Osteoblast (primary cell): ENCODE measurements at regions not wholly inside any gene's neighbourhood (a gene's known extent, or its start where the extent isn't known, plus 50 kb on each side); places are given as distances from the start of the nearest gene placed in this dataset.

Experiments
- DNase-seq: peaks from one replicate; pipeline ENCODE4 v3.0.0; 2011; ENCODE audit warnings: low spot score, mixed read lengths; ENCODE audit not compliant: insufficient read length; ENCODE audit errors: missing footprints
- H2AFZ ChIP-seq: 2 replicates; pipeline ENCODE4 v1.6.0; 2011; ENCODE audit warnings: mild to moderate bottlenecking, low read length
- H3K27ac ChIP-seq: 2 replicates; pipeline ENCODE4 v1.5.1; 2011; ENCODE audit warnings: mild to moderate bottlenecking, low read depth, low read length, moderate library complexity
- H3K27me3 ChIP-seq: 2 replicates; pipeline ENCODE4 v1.6.0; 2012; ENCODE audit warnings: mild to moderate bottlenecking, control low read depth, inconsistent platforms, low read length, moderate library complexity; ENCODE audit not compliant: insufficient read depth
- H3K36me3 ChIP-seq: 2 replicates; pipeline ENCODE4 v1.5.1; 2011; ENCODE audit warnings: mild to moderate bottlenecking, low read length, control low read depth, moderate library complexity; ENCODE audit not compliant: insufficient read depth
- H3K4me1 ChIP-seq: 2 replicates; pipeline ENCODE4 v1.5.1; 2011; ENCODE audit warnings: mild to moderate bottlenecking, low read length, control low read depth, moderate library complexity; ENCODE audit not compliant: insufficient read depth
- H3K4me2 ChIP-seq: 2 replicates; pipeline ENCODE4 v1.6.0; 2011; ENCODE audit warnings: mild to moderate bottlenecking, low read length; ENCODE audit not compliant: insufficient read depth
- H3K4me3 ChIP-seq: fragments of 200-600 bp; sonication (generic); 3 replicates; pipeline ENCODE4 v1.5.1; 2012; ENCODE audit warnings: mild to moderate bottlenecking, low read length, inconsistent platforms; ENCODE audit not compliant: insufficient read depth
- H3K79me2 ChIP-seq: 2 replicates; pipeline ENCODE4 v1.6.0; 2012; ENCODE audit warnings: mild to moderate bottlenecking, low read length, control low read depth, inconsistent platforms; ENCODE audit not compliant: insufficient read depth
- H3K9me3 ChIP-seq: 2 replicates; pipeline ENCODE4 v1.5.1; 2011; ENCODE audit warnings: low read depth, low read length, control low read depth
- H4K20me1 ChIP-seq: 2 replicates; pipeline ENCODE4 v1.6.0; 2012; ENCODE audit warnings: mild to moderate bottlenecking, low read length, control low read depth; ENCODE audit not compliant: insufficient read depth
- TF ChIP-seq, protein P1 (sequence below): IDR thresholded peaks from 2 replicates; pipeline ENCODE4 v1.5.1; 2011; ENCODE audit warnings: mild to moderate bottlenecking, low read depth, low read length, moderate library complexity; ENCODE audit errors: extremely low read depth

DNA sequence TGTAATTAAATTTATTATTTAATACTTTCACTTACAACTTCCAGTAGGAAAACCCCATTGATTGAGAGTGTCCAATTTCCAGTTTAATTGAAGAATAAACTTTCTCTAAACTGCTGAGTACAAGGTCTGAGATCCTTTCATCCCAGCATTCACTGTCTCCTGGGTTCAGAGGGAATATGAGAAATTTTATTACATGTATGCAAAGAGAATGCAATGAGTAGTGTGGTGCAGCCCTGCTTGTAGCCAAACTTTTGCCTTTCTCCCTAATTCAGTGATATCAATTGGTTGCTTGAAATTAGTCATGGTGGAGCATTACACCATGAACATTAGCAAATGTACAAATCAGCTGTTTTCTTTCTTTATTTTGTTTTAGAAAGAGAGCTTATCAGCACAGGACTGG, 780.6 kb upstream of the MDGA2 start:
- no peaks in the 10 kb centered on the region for H3K27me3 ChIP-seq
- H3K4me3 ChIP-seq, result no peak overlapping the region
- H3K4me1 ChIP-seq, result no peaks in the 10 kb centered on the region
- H3K9me3 ChIP-seq, result peaks cover 2% of the 10 kb centered on the region
- no peak overlapping the region for H3K27ac ChIP-seq
- no peak for DNase-seq
- H4K20me1 ChIP-seq, result no peaks in the 10 kb centered on the region
- H3K36me3 ChIP-seq, result no peaks in the 10 kb centered on the region
- TF ChIP-seq, protein P1, sequence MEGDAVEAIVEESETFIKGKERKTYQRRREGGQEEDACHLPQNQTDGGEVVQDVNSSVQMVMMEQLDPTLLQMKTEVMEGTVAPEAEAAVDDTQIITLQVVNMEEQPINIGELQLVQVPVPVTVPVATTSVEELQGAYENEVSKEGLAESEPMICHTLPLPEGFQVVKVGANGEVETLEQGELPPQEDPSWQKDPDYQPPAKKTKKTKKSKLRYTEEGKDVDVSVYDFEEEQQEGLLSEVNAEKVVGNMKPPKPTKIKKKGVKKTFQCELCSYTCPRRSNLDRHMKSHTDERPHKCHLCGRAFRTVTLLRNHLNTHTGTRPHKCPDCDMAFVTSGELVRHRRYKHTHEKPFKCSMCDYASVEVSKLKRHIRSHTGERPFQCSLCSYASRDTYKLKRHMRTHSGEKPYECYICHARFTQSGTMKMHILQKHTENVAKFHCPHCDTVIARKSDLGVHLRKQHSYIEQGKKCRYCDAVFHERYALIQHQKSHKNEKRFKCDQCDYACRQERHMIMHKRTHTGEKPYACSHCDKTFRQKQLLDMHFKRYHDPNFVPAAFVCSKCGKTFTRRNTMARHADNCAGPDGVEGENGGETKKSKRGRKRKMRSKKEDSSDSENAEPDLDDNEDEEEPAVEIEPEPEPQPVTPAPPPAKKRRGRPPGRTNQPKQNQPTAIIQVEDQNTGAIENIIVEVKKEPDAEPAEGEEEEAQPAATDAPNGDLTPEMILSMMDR, result no peak
- no peak overlapping the region for H2AFZ ChIP-seq
- no peak overlapping the region for H3K4me2 ChIP-seq
- no peaks in the 10 kb centered on the region for H3K79me2 ChIP-seq

DNA sequence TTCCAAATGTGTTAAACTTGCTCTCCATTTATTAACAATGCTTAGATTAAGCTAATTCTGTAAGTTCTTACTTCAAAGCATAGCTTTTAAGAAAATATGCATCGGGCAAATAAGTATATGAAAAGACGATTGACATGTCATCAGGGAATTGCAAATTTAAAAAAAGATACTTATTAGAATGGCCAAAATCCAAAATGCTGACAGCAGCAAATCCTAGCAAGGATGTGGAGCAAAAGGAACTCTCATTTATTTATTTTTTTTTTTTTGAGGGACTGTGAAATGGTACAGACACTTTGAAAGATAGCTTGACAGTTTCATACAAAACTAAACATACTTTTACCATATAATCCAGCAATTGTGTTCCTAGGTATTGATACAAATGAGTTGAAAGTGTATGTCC, 779.5 kb upstream of the MDGA2 start:
- H3K27me3 ChIP-seq, result no peaks in the 10 kb centered on the region
- H3K27ac ChIP-seq, result no peak overlapping the region
- peaks cover 2% of the 10 kb centered on the region for H3K9me3 ChIP-seq
- H3K4me3 ChIP-seq, result no peak overlapping the region
- H4K20me1 ChIP-seq, result no peaks in the 10 kb centered on the region
- no peak overlapping the region for H3K4me2 ChIP-seq
- H3K4me1 ChIP-seq, result no peaks in the 10 kb centered on the region
- H3K79me2 ChIP-seq, result no peaks in the 10 kb centered on the region
- no peak overlapping the region for H2AFZ ChIP-seq
- no peak for DNase-seq
- H3K36me3 ChIP-seq, result no peaks in the 10 kb centered on the region
- TF ChIP-seq, protein P1, result no peak

DNA sequence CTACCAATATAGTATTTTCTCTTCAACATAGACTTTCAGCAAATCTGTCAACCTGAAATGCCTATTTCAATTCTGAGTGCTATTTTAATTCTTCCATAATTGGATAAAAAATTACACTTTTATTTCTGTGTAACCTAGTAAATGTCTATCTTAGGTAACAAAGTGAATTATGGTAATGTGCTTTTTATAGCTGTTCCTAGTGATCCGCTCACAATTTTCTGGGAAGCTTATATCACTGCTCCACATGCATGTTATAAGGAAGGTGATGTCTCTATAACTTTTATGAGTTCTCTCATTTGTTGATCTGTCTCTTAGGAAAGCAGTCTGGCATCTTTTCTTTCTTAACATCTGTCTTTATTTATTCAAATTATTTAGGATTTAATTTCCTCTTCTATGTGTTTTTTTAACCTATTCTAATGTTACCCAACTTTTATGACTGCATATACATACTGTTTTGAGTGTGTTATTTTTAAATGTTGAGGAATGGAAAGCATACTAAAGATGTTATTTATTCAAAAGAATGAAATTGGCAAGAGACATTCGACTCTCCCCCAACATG, 777.1 kb upstream of the MDGA2 start:
- DNase-seq, result no peak
- H4K20me1 ChIP-seq, result no peaks in the 10 kb centered on the region
- TF ChIP-seq, protein P1, result no peak
- no peaks in the 10 kb centered on the region for H3K36me3 ChIP-seq
- H3K27ac ChIP-seq, result no peak overlapping the region
- H2AFZ ChIP-seq, result no peak overlapping the region
- no peak overlapping the region for H3K4me3 ChIP-seq
- no peaks in the 10 kb centered on the region for H3K27me3 ChIP-seq
- H3K4me2 ChIP-seq, result no peak overlapping the region
- no peaks in the 10 kb centered on the region for H3K79me2 ChIP-seq
- H3K4me1 ChIP-seq, result no peaks in the 10 kb centered on the region
- peaks cover 2% of the 10 kb centered on the region for H3K9me3 ChIP-seq

DNA sequence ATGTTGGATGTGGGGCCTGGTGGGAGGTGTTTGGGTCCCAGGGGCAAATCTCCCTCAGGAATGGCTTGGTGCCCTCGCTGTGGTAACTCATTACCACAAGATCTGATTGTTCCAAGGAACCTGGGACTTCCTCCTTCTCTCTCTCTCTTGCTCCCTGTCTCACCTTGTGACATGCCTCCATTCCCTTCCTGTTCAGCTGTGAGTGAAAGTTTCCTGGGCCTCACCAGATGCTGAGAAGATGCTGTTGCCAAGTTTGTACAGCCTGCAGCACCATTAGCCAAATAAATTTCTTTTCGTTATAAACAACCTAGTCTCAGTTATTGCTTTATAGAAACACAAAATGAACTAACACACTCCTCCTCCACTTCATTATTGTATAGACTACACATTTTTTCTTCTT, 759.8 kb upstream of the MDGA2 start:
- H3K4me2 ChIP-seq, result no peak overlapping the region
- no peak overlapping the region for H2AFZ ChIP-seq
- H3K79me2 ChIP-seq, result no peaks in the 10 kb centered on the region
- no peaks in the 10 kb centered on the region for H3K36me3 ChIP-seq
- H3K27me3 ChIP-seq, result no peaks in the 10 kb centered on the region
- DNase-seq, result no peak
- no peaks in the 10 kb centered on the region for H3K9me3 ChIP-seq
- H3K27ac ChIP-seq, result no peak overlapping the region
- no peaks in the 10 kb centered on the region for H4K20me1 ChIP-seq
- H3K4me3 ChIP-seq, result no peak overlapping the region
- no peaks in the 10 kb centered on the region for H3K4me1 ChIP-seq
- TF ChIP-seq, protein P1, result no peak
